GM18505 (cell line): ENCODE measurements at regions not wholly inside any gene's neighbourhood (a gene's known extent, or its start where the extent isn't known, plus 50 kb on each side); places are given as distances from the start of the nearest gene placed in this dataset.

Experiments
- ATAC-seq: cut with Tn5 transposase; IDR thresholded peaks from one replicate; pipeline ENCODE4 v1.9.1; 2021; ENCODE audit not compliant: unreplicated experiment
- POLR2A ChIP-seq: IDR thresholded peaks from 4 replicates; pipeline ENCODE4 v1.6.1; 2011; ENCODE audit warnings: borderline replicate concordance; ENCODE audit not compliant: insufficient read depth, insufficient read length; ENCODE audit errors: extremely low read depth

GRCh38 chr10:44843484-44843883 is 67.7 kb upstream of the TMEM72 start:
- ATAC-seq = no peak
- TF ChIP-seq POLR2A = no peak

GRCh38 chr10:44845361-44846175 is 65.6 kb upstream of the TMEM72 start:
- no peak for TF ChIP-seq POLR2A
- no peak for ATAC-seq

GRCh38 chr10:44847110-44847509 is 64.0 kb upstream of the TMEM72 start:
- no peak for ATAC-seq
- TF ChIP-seq POLR2A = no peak

GRCh38 chr10:44848211-44848610 is 62.9 kb upstream of the TMEM72 start:
- TF ChIP-seq POLR2A = no peak
- no peak for ATAC-seq

- no peak for ATAC-seq
Measured at GRCh38 chr10:44849936-44850335, 61.2 kb upstream of the TMEM72 start.

GRCh38 chr10:44850356-44850934 is 60.7 kb upstream of the TMEM72 start:
- TF ChIP-seq POLR2A = no peak
- ATAC-seq = no peak

More at GRCh38 chr10:44849936-44850335, 61.2 kb upstream of the TMEM72 start:
- TF ChIP-seq POLR2A = no peak

- no peak for ATAC-seq
- no peak for TF ChIP-seq POLR2A
Measured at GRCh38 chr10:44851413-44851812, 59.7 kb upstream of the TMEM72 start.

GRCh38 chr10:44851881-44852280 is 59.3 kb upstream of the TMEM72 start:
- no peak for TF ChIP-seq POLR2A
- no peak for ATAC-seq

GRCh38 chr10:44853148-44853734 is 57.9 kb upstream of the TMEM72 start:
- no peak for TF ChIP-seq POLR2A
- no peak for ATAC-seq

- ATAC-seq = no peak
- no peak for TF ChIP-seq POLR2A
Measured at GRCh38 chr10:44853796-44854195, 57.3 kb upstream of the TMEM72 start.

- no peak for ATAC-seq
- no peak for TF ChIP-seq POLR2A
Measured at GRCh38 chr10:44854693-44855350, 56.3 kb upstream of the TMEM72 start.

GRCh38 chr10:44856696-44857095 is 54.4 kb upstream of the TMEM72 start:
- ATAC-seq = no peak
- no peak for TF ChIP-seq POLR2A

- no peak for ATAC-seq
- TF ChIP-seq POLR2A = no peak
Measured at GRCh38 chr10:44857363-44858016, 53.6 kb upstream of the TMEM72 start.
